H1 (cell line): ENCODE measurements at regions not wholly inside any gene's neighbourhood (a gene's known extent, or its start where the extent isn't known, plus 50 kb on each side); places are given as distances from the start of the nearest gene placed in this dataset.

ENCODE experiments used
- CTCF ChIA-PET: fragments of 300-600 bp; sonication (Branson Sonifier 250); formaldehyde crosslinking; loops from one replicate; lab custom pipeline; 2021; ENCODE audit not compliant: partially characterized antibody; lab: Charles Lee
- POLR2A ChIA-PET: fragments of 300-600 bp; sonication (Branson Sonifier 250); formaldehyde crosslinking; loops from one replicate; lab custom pipeline; 2021; ENCODE audit warnings: inconsistent platforms; ENCODE audit not compliant: partially characterized antibody; lab: Charles Lee
- DNase-seq, 2 experiments: peaks; one replicate each; pipeline versions ENCODE4 v3.0.0 to v3.0.0-alpha.2; 2010 to 2022; ENCODE audit warnings: low spot score in 2 of 2, low read depth in 1 of 2, mixed read lengths in 1 of 2
- FAIRE-seq: peaks from 2 replicates; lab custom pipeline; 2011; peaks lifted over from hg19 to GRCh38; lab: Jason Lieb, UNC
- H2AFZ ChIP-seq: 2 replicates; pipeline ENCODE4 v1.8.1; 2012; ENCODE audit warnings: low read length, inconsistent platforms
- H2AK5ac ChIP-seq: 2 replicates; pipeline ENCODE4 v1.6.1; 2013; ENCODE audit warnings: low read depth, low read length
- H2BK120ac ChIP-seq: replicated peaks from 2 replicates; pipeline ENCODE3; 2013; ENCODE audit warnings: low read depth, low read length, inconsistent platforms
- H2BK12ac ChIP-seq: 2 replicates; pipeline ENCODE4 v1.6.1; 2013; ENCODE audit warnings: low read depth, low read length
- H2BK15ac ChIP-seq: 2 replicates; pipeline ENCODE4 v1.6.1; 2013; ENCODE audit warnings: low read length
- H2BK20ac ChIP-seq: 2 replicates; pipeline ENCODE4 v1.6.1; 2013; ENCODE audit warnings: low read length
- H2BK5ac ChIP-seq: 2 replicates; pipeline ENCODE4 v1.6.1; 2013; ENCODE audit warnings: low read depth, low read length
- H3K14ac ChIP-seq: 2 replicates; pipeline ENCODE4 v1.6.1; 2013; ENCODE audit warnings: inconsistent platforms; ENCODE audit not compliant: insufficient read length
- H3K18ac ChIP-seq: 2 replicates; pipeline ENCODE4 v1.6.1; 2013; ENCODE audit warnings: low read length; ENCODE audit errors: extremely low read depth
- H3K23ac ChIP-seq: 2 replicates; pipeline ENCODE4 v1.6.1; 2013; ENCODE audit warnings: inconsistent platforms; ENCODE audit not compliant: insufficient read length
- H3K23me2 ChIP-seq: 2 replicates; pipeline ENCODE4 v1.6.1; 2013; ENCODE audit warnings: low read depth, low read length
- H3K27ac ChIP-seq: 2 replicates; pipeline ENCODE4 v1.6.1; 2011; ENCODE audit warnings: low read depth, low read length, inconsistent platforms
- H3K27me3 ChIP-seq, 4 experiments: replicated peaks in 1 of 4; 1 replicate in 1 of 4; 2 replicates in 3 of 4; pipeline versions ENCODE4 v1.6.1 to v1.8.1; 2011 to 2013; ENCODE audit warnings: low read length in 3 of 4, mild to moderate bottlenecking in 3 of 4, inconsistent platforms in 2 of 4, mixed read lengths in 2 of 4, moderate library complexity in 1 of 4; ENCODE audit not compliant: control insufficient read depth in 3 of 4, insufficient read depth in 3 of 4; ENCODE audit errors: extremely low read depth in 1 of 4
- H3K36me3 ChIP-seq, 4 experiments: 2 replicates each; pipeline versions ENCODE4 v1.6.1 to v1.8.1; 2011 to 2013; ENCODE audit warnings: mild to moderate bottlenecking in 4 of 4, low read length in 3 of 4, moderate library complexity in 2 of 4, control low read depth in 1 of 4, inconsistent platforms in 1 of 4; ENCODE audit not compliant: insufficient read depth in 4 of 4, control insufficient read depth in 2 of 4
- H3K4ac ChIP-seq: replicated peaks from 2 replicates; pipeline ENCODE3; 2013; ENCODE audit warnings: low read length, low read depth, mixed read lengths, inconsistent platforms; ENCODE audit not compliant: insufficient read length
- H3K4me1 ChIP-seq, 4 experiments: replicated peaks in 1 of 4; 1 replicate in 1 of 4; 2 replicates in 3 of 4; pipeline versions ENCODE4 v1.6.1 to v1.8.1; 2011 to 2013; ENCODE audit warnings: low read length in 3 of 4, inconsistent platforms in 2 of 4, mixed read lengths in 1 of 4; ENCODE audit not compliant: insufficient read depth in 4 of 4, control insufficient read depth in 3 of 4
- H3K4me2 ChIP-seq, 2 experiments: 2 replicates each; pipeline versions ENCODE4 v1.6.1 to v1.8.1; 2011 to 2013; ENCODE audit warnings: low read depth in 2 of 2, low read length in 2 of 2, control low read depth in 1 of 2, inconsistent platforms in 1 of 2, mild to moderate bottlenecking in 1 of 2; ENCODE audit not compliant: insufficient read depth in 1 of 2
- H3K4me3 ChIP-seq, 4 experiments: fragments of 200-600, 300-600 bp in 1 of 4; sonication (generic), shearing (Covaris generic), sonication (Bioruptor Twin) in 1 of 4; 2 replicates each; pipeline versions ENCODE4 v1.5.1 to v1.8.1; 2011 to 2016; ENCODE audit warnings: low read length in 4 of 4, low read depth in 3 of 4, control low read depth in 2 of 4, inconsistent platforms in 2 of 4, mild to moderate bottlenecking in 2 of 4, mixed read lengths in 1 of 4, moderate library complexity in 1 of 4; ENCODE audit not compliant: insufficient read depth in 2 of 4; ENCODE audit errors: extremely low read depth in 1 of 4
- H3K56ac ChIP-seq: replicated peaks from 2 replicates; pipeline ENCODE3; 2013; ENCODE audit warnings: low read depth, mild to moderate bottlenecking, mixed read lengths, low read length, inconsistent platforms; ENCODE audit not compliant: insufficient read length
- H3K79me1 ChIP-seq: 2 replicates; pipeline ENCODE4 v1.6.1; 2013; ENCODE audit warnings: low read depth, low read length, control low read depth
- H3K79me2 ChIP-seq, 2 experiments: 2 replicates each; pipeline versions ENCODE4 v1.6.1 to v1.8.1; 2012 to 2013; ENCODE audit warnings: low read length in 2 of 2, mild to moderate bottlenecking in 2 of 2, inconsistent platforms in 1 of 2; ENCODE audit not compliant: insufficient read depth in 2 of 2, control insufficient read depth in 1 of 2
- H3K9ac ChIP-seq, 4 experiments: replicated peaks in 1 of 4; 1 replicate in 1 of 4; 2 replicates in 3 of 4; pipeline versions ENCODE4 v1.6.1 to v1.8.1; 2011 to 2013; ENCODE audit warnings: low read depth in 3 of 4, low read length in 3 of 4, control low read depth in 2 of 4, mild to moderate bottlenecking in 2 of 4, moderate library complexity in 2 of 4, inconsistent platforms in 1 of 4; ENCODE audit errors: extremely low read depth in 1 of 4
- H3K9me3 ChIP-seq, 2 experiments: 2 replicates each; pipeline versions ENCODE4 v1.6.1 to v1.8.1; 2012 to 2013; ENCODE audit warnings: mild to moderate bottlenecking in 2 of 2, moderate library complexity in 2 of 2, control low read depth in 1 of 2, inconsistent platforms in 1 of 2, low read depth in 1 of 2, low read length in 1 of 2, mixed read lengths in 1 of 2; ENCODE audit not compliant: insufficient read depth in 2 of 2
- H4K20me1 ChIP-seq, 2 experiments: replicated peaks in 1 of 2; 2 replicates each; pipeline versions ENCODE3 to v1.8.1; 2011 to 2013; ENCODE audit warnings: inconsistent platforms in 2 of 2, low read length in 2 of 2, mild to moderate bottlenecking in 1 of 2; ENCODE audit not compliant: insufficient read depth in 2 of 2, control insufficient read depth in 1 of 2
- H4K5ac ChIP-seq: 2 replicates; pipeline ENCODE4 v1.6.1; 2013; ENCODE audit warnings: low read length, low read depth, mixed read lengths, inconsistent platforms; ENCODE audit not compliant: insufficient read length
- H4K8ac ChIP-seq: 2 replicates; pipeline ENCODE4 v1.8.0; 2013; ENCODE audit warnings: mild to moderate bottlenecking, moderate library complexity, low read length, inconsistent platforms; ENCODE audit not compliant: insufficient read depth; ENCODE audit errors: extremely low read depth
- H4K91ac ChIP-seq: replicated peaks from 2 replicates; pipeline ENCODE3; 2013; ENCODE audit warnings: low read length, mixed read lengths, inconsistent platforms; ENCODE audit not compliant: insufficient read length
- KDM5A ChIP-seq: fragments of 200-600 bp; IDR thresholded peaks from 2 replicates; pipeline ENCODE4 v1.7.1; 2012; ENCODE audit warnings: mild to moderate bottlenecking, low read length, inconsistent platforms, mixed read lengths
- SAP30 ChIP-seq: fragments of 300-600 bp; sonication (generic); IDR thresholded peaks from 2 replicates; pipeline ENCODE4 v1.7.1; 2012; ENCODE audit warnings: low read length, moderate library complexity, mild to moderate bottlenecking, inconsistent platforms; ENCODE audit not compliant: insufficient read depth, insufficient replicate concordance
- SP1 ChIP-seq: IDR thresholded peaks from 2 replicates; pipeline ENCODE4 v1.6.1; 2011; ENCODE audit warnings: low read depth, low read length
- SP2 ChIP-seq: IDR thresholded peaks from 2 replicates; pipeline ENCODE4 v1.6.1; 2012; ENCODE audit warnings: mild to moderate bottlenecking, low read length, inconsistent platforms
- WGBS, 2 experiments: shearing (Covaris generic) in 1 of 2; methylation state at CpG; one replicate each; pipeline versions ENCODE4 v1.1.6 to v1.1.7; 2013 to 2015; ENCODE audit warnings: low lambda C conversion rate in 2 of 2, mixed read lengths in 2 of 2, inconsistent platforms in 1 of 2, low coverage in 1 of 2, missing lambda C conversion rate in 1 of 2; ENCODE audit not compliant: insufficient replicate concordance in 2 of 2, insufficient coverage in 1 of 2, insufficient read length in 1 of 2; ENCODE audit errors: extremely low coverage in 1 of 2, missing lambda C conversion rate in 1 of 2; 5-methylcytosine and 5-hydroxymethylcytosine counted together

GRCh38 chr21:28283641-28284490 lies 708.8 kb downstream of the LTN1 start:
- H2AK5ac ChIP-seq: no peak overlapping the region
- no peak overlapping the region for H2BK5ac ChIP-seq
- FAIRE-seq (no peak), DNase-seq (no peak)
- H3K79me2 ChIP-seq: no peaks in the 10 kb centered on the region
- H4K20me1 ChIP-seq: no peaks in the 10 kb centered on the region
- peaks cover 0 to 9% (median 5%) of the 10 kb centered on the region in 4 experiments; a peak in 4 of 7 replicates for H3K4me1 ChIP-seq
- H3K79me1 ChIP-seq: no peaks in the 10 kb centered on the region
- no peak overlapping the region for H3K14ac ChIP-seq
- CTCF ChIA-PET: interaction anchor here (0.7 kb wide), 1 partner anchor 583 kb away, joined by 3 read pairs; no protein-coding TSS in a partner anchor
- H3K23ac ChIP-seq: no peak overlapping the region
- no peak overlapping the region for H2BK120ac ChIP-seq
- no peak overlapping the region for H2BK12ac ChIP-seq
- no peak overlapping the region for H4K5ac ChIP-seq
- POLR2A ChIA-PET: no interaction called here
- TF ChIP-seq SAP30 (no peak), SP1 (no peak), KDM5A (no peak), SP2 (no peak)
- no peaks in the 10 kb centered on the region for H3K36me3 ChIP-seq
- no peak overlapping the region for H3K27ac ChIP-seq
- H3K27me3 ChIP-seq: no peaks in the 10 kb centered on the region
- no peak overlapping the region for H4K8ac ChIP-seq
- H3K9me3 ChIP-seq: no peaks in the 10 kb centered on the region
- no peak overlapping the region for H2AFZ ChIP-seq
- no peak overlapping the region for H3K18ac ChIP-seq
- H3K4me2 ChIP-seq: no peak overlapping the region
- no peak overlapping the region for H3K4ac ChIP-seq
- no peak overlapping the region for H3K9ac ChIP-seq
- no peak overlapping the region for H2BK20ac ChIP-seq
- no peak overlapping the region for H3K56ac ChIP-seq
- no peaks in the 10 kb centered on the region for H3K23me2 ChIP-seq
- no peak overlapping the region for H3K4me3 ChIP-seq
- H2BK15ac ChIP-seq: no peak overlapping the region
- no peak overlapping the region for H4K91ac ChIP-seq
- 80% methylated on average over 4 of the region's 4 CpGs; no CpG with 5 or more reads in 1 of the 2 experiments for WGBS, 2 experiments
